Ovary (tissue), 3 donors: ENCODE measurements at regions not wholly inside any gene's neighbourhood (a gene's known extent, or its start where the extent isn't known, plus 50 kb on each side); places are given as distances from the start of the nearest gene placed in this dataset.

Source experiments
- CTCF ChIP-seq, 3 donors: fragments of 450-650 bp in 2 of 3; fragments of 200-600 bp in 1 of 3; IDR thresholded peaks; one replicate each; pipeline versions ENCODE4 v1.5.1 to v1.8.0; 2016 to 2022; ENCODE audit warnings: antibody characterized with exemption in 3 of 3, mild to moderate bottlenecking in 1 of 3
- EP300 ChIP-seq: sonication (generic); formaldehyde crosslinking; IDR thresholded peaks from one replicate; pipeline ENCODE4 v1.6.1; 2017; ENCODE audit warnings: antibody characterized with exemption
- POLR2A ChIP-seq: fragments of 450-650 bp; IDR thresholded peaks from one replicate; pipeline ENCODE4 v1.6.1; 2017; ENCODE audit warnings: antibody characterized with exemption, mild to moderate bottlenecking, moderate library complexity
- donor health status: DM: no; HTN: no; CAD: no.

GRCh38 chr6:170029416-170030283 lies 261.2 kb downstream of the DLL1 start:
- no peak for TF ChIP-seq POLR2A
- no peak for TF ChIP-seq CTCF (IDR thresholded peaks at IDR 0.05)
- no peak for TF ChIP-seq EP300
